ENCODE measurements at regions not wholly inside any gene's neighbourhood (a gene's known extent, or its start where the extent isn't known, plus 50 kb on each side); places are given as distances from the start of the nearest gene placed in this dataset.

DNA sequence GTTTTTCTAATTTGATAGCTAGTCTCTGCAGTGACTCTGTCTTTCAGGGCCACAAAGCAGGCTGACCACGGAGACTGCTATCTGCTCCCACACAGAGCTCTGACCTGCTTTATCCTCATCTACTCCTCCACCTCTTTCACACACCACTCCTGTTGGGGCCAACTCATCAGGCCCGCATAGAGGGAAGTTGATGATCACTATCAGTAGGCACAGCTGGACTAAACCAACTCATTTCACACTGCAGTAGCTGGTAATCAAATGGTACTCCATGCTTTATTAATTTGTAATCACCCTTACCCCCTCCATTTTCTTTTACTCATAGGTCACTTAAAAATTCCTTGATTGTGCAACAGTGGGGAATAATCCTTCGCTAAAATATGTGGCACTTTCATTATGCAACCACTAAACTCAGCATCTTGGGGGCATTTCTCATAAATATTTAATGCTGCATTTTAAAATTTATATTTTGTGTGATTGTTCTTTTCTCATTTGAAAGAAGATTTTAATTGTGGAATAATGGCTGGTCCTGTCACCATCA, 249.8 kb upstream of the GCFC2 start:
- TF ChIP-seq ZNF274 (IDR thresholded peaks at IDR 0.05; ENCODE audit: low read depth, low read length): no peak
- TF ChIP-seq SUZ12 (IDR thresholded peaks at IDR 0.05; ENCODE audit: extremely low read depth, insufficient read depth, insufficient read length): no peak
- TF ChIP-seq YY1 (IDR thresholded peaks at IDR 0.05; ENCODE audit: insufficient read depth, insufficient read length): no peak

Measured in NT2/D1 (cell line).